ENCODE measurements at regions not wholly inside any gene's neighbourhood (a gene's known extent, or its start where the extent isn't known, plus 50 kb on each side); places are given as distances from the start of the nearest gene placed in this dataset.
"Not testable (repeated sequence)": the region's sequence is repeated elsewhere in the genome, so short reads cannot be mapped to it uniquely, and the experiment has no call there.

DNA sequence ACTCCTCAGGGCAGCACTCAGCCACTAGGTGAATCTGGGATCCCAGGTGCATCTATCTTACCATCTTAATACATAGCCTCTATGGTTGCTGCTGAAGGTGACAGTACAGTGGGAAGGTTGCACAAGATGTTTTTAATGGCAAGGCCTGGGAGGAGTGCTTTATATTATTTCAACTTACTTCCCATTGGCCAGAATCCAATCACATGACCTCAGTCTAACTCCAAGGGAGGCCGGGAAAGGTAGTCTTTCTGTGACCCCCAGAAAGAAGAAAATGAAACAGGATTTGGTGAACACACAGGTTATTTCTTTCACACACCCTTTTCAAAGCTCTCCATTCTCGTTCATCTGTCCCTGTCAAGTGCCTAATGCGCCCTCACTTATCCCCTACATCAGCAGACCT lies 189.1 kb upstream of the ATP6AP2 start:
- TF ChIP-seq, protein P1, sequence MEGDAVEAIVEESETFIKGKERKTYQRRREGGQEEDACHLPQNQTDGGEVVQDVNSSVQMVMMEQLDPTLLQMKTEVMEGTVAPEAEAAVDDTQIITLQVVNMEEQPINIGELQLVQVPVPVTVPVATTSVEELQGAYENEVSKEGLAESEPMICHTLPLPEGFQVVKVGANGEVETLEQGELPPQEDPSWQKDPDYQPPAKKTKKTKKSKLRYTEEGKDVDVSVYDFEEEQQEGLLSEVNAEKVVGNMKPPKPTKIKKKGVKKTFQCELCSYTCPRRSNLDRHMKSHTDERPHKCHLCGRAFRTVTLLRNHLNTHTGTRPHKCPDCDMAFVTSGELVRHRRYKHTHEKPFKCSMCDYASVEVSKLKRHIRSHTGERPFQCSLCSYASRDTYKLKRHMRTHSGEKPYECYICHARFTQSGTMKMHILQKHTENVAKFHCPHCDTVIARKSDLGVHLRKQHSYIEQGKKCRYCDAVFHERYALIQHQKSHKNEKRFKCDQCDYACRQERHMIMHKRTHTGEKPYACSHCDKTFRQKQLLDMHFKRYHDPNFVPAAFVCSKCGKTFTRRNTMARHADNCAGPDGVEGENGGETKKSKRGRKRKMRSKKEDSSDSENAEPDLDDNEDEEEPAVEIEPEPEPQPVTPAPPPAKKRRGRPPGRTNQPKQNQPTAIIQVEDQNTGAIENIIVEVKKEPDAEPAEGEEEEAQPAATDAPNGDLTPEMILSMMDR (IDR thresholded peaks at IDR 0.05; ENCODE audit: insufficient read depth, low read length, poor library complexity, severe bottlenecking): no peak
- TF ChIP-seq EZH2phosphoT487 (conservative IDR thresholded peaks at IDR 0.05; ENCODE audit: low read length): no peak
- Histone ChIP-seq H3K4me2 (ENCODE audit: low read depth, low read length, poor library complexity, severe bottlenecking) (no peak overlapping the region), H3K79me2 (ENCODE audit: insufficient read depth, low read length) (no peaks in the 10 kb centered on the region), H4K20me1 (ENCODE audit: low read depth, low read length) (no peaks in the 10 kb centered on the region), H3K9me2 (replicated peaks; ENCODE audit: insufficient read depth, low read length) (no peaks in the 10 kb centered on the region), H3K9ac (ENCODE audit: low read length) (no peak overlapping the region), H3K27me3 (ENCODE audit: low read length) (no peaks in the 10 kb centered on the region), H3F3A (ENCODE audit: insufficient read depth) (no peaks in the 10 kb centered on the region), H2AFZ (ENCODE audit: low read depth, low read length, severe bottlenecking) (no peak overlapping the region), H3K4me3 (ENCODE audit: insufficient read depth, low read length, poor library complexity, severe bottlenecking) (no peak overlapping the region), H3K9me3 (ENCODE audit: insufficient read depth, low read length) (no peaks in the 10 kb centered on the region), H3K36me3 (ENCODE audit: low read length) (no peaks in the 10 kb centered on the region), H3K27ac (ENCODE audit: low read depth, low read length) (no peak overlapping the region)

DNA sequence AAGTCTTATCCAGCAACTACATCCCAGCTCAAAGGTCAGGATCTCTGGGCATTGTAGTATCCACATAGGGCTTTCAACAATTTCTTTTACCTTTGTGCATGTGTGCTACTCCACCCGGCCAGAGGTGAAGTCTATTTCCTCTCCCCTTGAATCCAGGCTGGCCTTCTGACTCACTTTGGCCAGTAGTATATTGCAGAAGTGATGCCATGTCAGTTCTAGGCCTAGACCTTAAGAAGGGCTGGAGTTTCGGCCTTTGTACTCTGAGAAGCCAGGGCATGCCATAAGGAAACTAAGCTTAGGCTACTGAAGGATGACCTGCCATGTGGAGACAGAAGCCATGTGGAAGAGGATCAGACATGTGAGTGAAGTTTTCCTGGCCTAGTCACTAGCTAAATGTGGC lies 191.2 kb upstream of the ATP6AP2 start:
- Histone ChIP-seq H2AFZ (ENCODE audit: low read depth, low read length, severe bottlenecking) (no peak overlapping the region), H3K9me3 (ENCODE audit: insufficient read depth, low read length) (no peaks in the 10 kb centered on the region), H3K9me2 (replicated peaks; ENCODE audit: insufficient read depth, low read length) (no peaks in the 10 kb centered on the region), H3K79me2 (ENCODE audit: insufficient read depth, low read length) (no peaks in the 10 kb centered on the region), H3K27me3 (ENCODE audit: low read length) (no peaks in the 10 kb centered on the region), H3F3A (ENCODE audit: insufficient read depth) (no peaks in the 10 kb centered on the region), H3K4me3 (ENCODE audit: insufficient read depth, low read length, poor library complexity, severe bottlenecking) (no peak overlapping the region), H3K27ac (ENCODE audit: low read depth, low read length) (no peak overlapping the region), H3K4me2 (ENCODE audit: low read depth, low read length, poor library complexity, severe bottlenecking) (no peak overlapping the region), H3K9ac (ENCODE audit: low read length) (no peak overlapping the region), H3K36me3 (ENCODE audit: low read length) (no peaks in the 10 kb centered on the region), H4K20me1 (ENCODE audit: low read depth, low read length) (no peaks in the 10 kb centered on the region)
- no peak for TF ChIP-seq EZH2phosphoT487 (conservative IDR thresholded peaks at IDR 0.05; ENCODE audit: low read length)
- TF ChIP-seq, protein P1 (IDR thresholded peaks at IDR 0.05; ENCODE audit: insufficient read depth, low read length, poor library complexity, severe bottlenecking): no peak

DNA sequence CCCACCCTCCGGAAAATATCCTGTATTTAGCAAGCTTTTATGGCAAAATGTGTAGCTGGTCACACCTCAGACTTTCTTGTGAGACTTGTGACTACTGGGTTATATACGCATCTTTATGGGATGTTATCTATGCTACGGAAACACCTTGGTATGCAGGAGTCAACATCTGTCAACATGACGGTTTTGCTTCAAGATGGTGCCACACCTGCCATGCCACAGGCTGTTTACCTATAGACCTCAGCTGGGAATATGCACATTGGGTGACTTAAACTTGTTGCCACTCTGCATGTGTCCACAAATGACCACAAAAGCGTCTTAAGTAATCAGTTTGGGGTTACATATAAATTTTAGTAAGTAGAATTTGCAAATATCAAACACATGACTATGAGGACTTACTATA lies 192.3 kb upstream of the ATP6AP2 start:
- Histone ChIP-seq H3K9me2 (replicated peaks; ENCODE audit: insufficient read depth, low read length) (no peaks in the 10 kb centered on the region), H2AFZ (ENCODE audit: low read depth, low read length, severe bottlenecking) (no peak overlapping the region), H4K20me1 (ENCODE audit: low read depth, low read length) (no peaks in the 10 kb centered on the region), H3K27ac (ENCODE audit: low read depth, low read length) (no peak overlapping the region), H3K4me2 (ENCODE audit: low read depth, low read length, poor library complexity, severe bottlenecking) (no peak overlapping the region), H3K9ac (ENCODE audit: low read length) (no peak overlapping the region), H3K79me2 (ENCODE audit: insufficient read depth, low read length) (no peaks in the 10 kb centered on the region), H3K36me3 (ENCODE audit: low read length) (no peaks in the 10 kb centered on the region), H3K27me3 (ENCODE audit: low read length) (no peaks in the 10 kb centered on the region), H3F3A (ENCODE audit: insufficient read depth) (no peaks in the 10 kb centered on the region), H3K9me3 (ENCODE audit: insufficient read depth, low read length) (no peaks in the 10 kb centered on the region), H3K4me3 (ENCODE audit: insufficient read depth, low read length, poor library complexity, severe bottlenecking) (no peak overlapping the region)
- TF ChIP-seq, protein P1 (IDR thresholded peaks at IDR 0.05; ENCODE audit: insufficient read depth, low read length, poor library complexity, severe bottlenecking): no peak
- TF ChIP-seq EZH2phosphoT487 (conservative IDR thresholded peaks at IDR 0.05; ENCODE audit: low read length): no peak

DNA sequence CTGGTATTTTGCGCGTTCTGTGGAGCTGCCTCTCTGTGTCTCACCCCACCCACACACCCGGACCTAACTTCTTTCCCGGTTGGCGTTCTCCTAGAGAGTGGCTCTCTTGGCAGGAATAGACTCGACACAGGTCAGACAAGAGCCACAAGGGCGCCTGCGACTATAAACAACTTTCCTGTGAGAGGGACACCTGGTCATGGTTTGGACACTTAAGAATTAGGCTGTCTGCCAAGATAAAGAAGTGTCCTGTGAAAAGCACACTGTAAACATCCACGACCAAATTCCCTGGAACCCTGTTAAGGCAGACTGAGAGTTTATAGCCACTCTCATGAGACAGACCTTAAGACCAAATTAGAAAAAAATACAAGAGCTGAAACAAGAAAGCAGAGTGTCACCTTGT lies 192.9 kb upstream of the ATP6AP2 start:
- not testable (repeated sequence) for H2AFZ ChIP-seq (ENCODE audit: low read depth, low read length, severe bottlenecking); H3K9ac ChIP-seq (ENCODE audit: low read length); H3K27me3 ChIP-seq (ENCODE audit: low read length); H3K27ac ChIP-seq (ENCODE audit: low read depth, low read length); H3K36me3 ChIP-seq (ENCODE audit: low read length); H4K20me1 ChIP-seq (ENCODE audit: low read depth, low read length); H3K9me3 ChIP-seq (ENCODE audit: insufficient read depth, low read length); H3K4me2 ChIP-seq (ENCODE audit: low read depth, low read length, poor library complexity, severe bottlenecking); H3K4me3 ChIP-seq (ENCODE audit: insufficient read depth, low read length, poor library complexity, severe bottlenecking); H3K9me2 ChIP-seq (replicated peaks; ENCODE audit: insufficient read depth, low read length); H3F3A ChIP-seq (ENCODE audit: insufficient read depth); H3K79me2 ChIP-seq (ENCODE audit: insufficient read depth, low read length)

DNA sequence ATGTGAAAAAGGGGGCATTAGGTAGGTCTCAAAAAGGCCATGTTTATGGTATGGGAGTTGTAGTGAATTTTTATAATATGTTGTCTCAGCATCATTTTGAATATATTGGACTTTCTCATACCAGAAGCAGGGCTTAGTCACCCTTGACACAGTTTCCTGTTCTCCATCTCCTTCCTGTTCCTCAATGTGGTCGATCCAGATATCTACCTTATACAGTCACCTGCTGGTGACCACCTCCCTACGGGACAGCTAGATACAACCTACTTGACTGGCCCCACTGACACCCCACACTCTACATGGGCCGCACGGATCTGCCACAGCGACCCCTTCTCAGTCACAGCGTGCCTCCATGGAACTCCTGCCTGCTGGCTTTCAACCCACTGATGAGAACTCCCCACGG lies 193.5 kb upstream of the ATP6AP2 start:
- H3K36me3 ChIP-seq (ENCODE audit: low read length); H3K27ac ChIP-seq (ENCODE audit: low read depth, low read length); H3K9me2 ChIP-seq (replicated peaks; ENCODE audit: insufficient read depth, low read length); H3K4me2 ChIP-seq (ENCODE audit: low read depth, low read length, poor library complexity, severe bottlenecking); H3K4me3 ChIP-seq (ENCODE audit: insufficient read depth, low read length, poor library complexity, severe bottlenecking); H3K9ac ChIP-seq (ENCODE audit: low read length); H3K9me3 ChIP-seq (ENCODE audit: insufficient read depth, low read length); H3K79me2 ChIP-seq (ENCODE audit: insufficient read depth, low read length); H3F3A ChIP-seq (ENCODE audit: insufficient read depth); H2AFZ ChIP-seq (ENCODE audit: low read depth, low read length, severe bottlenecking); H3K27me3 ChIP-seq (ENCODE audit: low read length); H4K20me1 ChIP-seq (ENCODE audit: low read depth, low read length): not testable (repeated sequence)

Measured in SU-DHL-6 (cell line).